ENCODE measurements at regions not wholly inside any gene's neighbourhood (a gene's known extent, or its start where the extent isn't known, plus 50 kb on each side); places are given as distances from the start of the nearest gene placed in this dataset.
"Not testable (repeated sequence)": the region's sequence is repeated elsewhere in the genome, so short reads cannot be mapped to it uniquely, and the experiment has no call there.

GRCh38 chr5:131005963-131006684 is 158.9 kb downstream of the HINT1 start:
- DNase-seq (no peak), ATAC-seq (no peak)

- DNase-seq, result no peak
- ATAC-seq, result no peak
These were observed 163.5 kb downstream of the HINT1 start for GRCh38 chr5:131001507-131001906.

GRCh38 chr5:131000289-131000688 is 164.8 kb downstream of the HINT1 start:
- no peak for ATAC-seq

GRCh38 chr5:130996720-130997119 is 168.3 kb downstream of the HINT1 start:
- not testable (repeated sequence) for ATAC-seq

More at GRCh38 chr5:131000289-131000688, 164.8 kb downstream of the HINT1 start:
- DNase-seq, result no peak

GRCh38 chr5:130995851-130996250 is 169.2 kb downstream of the HINT1 start:
- DNase-seq, result no peak
- no peak for ATAC-seq

More at GRCh38 chr5:130996720-130997119, 168.3 kb downstream of the HINT1 start:
- DNase-seq, result not testable (repeated sequence)

- DNase-seq (no peak), ATAC-seq (no peak)
These were observed 169.9 kb downstream of the HINT1 start for GRCh38 chr5:130995254-130995515.

- no peak for ATAC-seq
- DNase-seq, result no peak
These were observed 170.4 kb downstream of the HINT1 start for GRCh38 chr5:130994496-130995253.

- no peak for ATAC-seq
- no peak for DNase-seq
These were observed 172.4 kb downstream of the HINT1 start for GRCh38 chr5:130992621-130993020.

- ATAC-seq (no peak), DNase-seq (no peak)
These were observed 173.0 kb downstream of the HINT1 start for GRCh38 chr5:130992095-130992494.

- ATAC-seq (no peak), DNase-seq (no peak)
These were observed 179.3 kb downstream of the HINT1 start for GRCh38 chr5:130985776-130986175.

GRCh38 chr5:130981663-130982062 is 183.4 kb downstream of the HINT1 start:
- DNase-seq (no peak), ATAC-seq (no peak)

GRCh38 chr5:130978475-130978874 is 186.6 kb downstream of the HINT1 start:
- DNase-seq, result no peak

GRCh38 chr5:130976493-130976892 is 188.6 kb downstream of the HINT1 start:
- DNase-seq, result no peak
- no peak for ATAC-seq

More at GRCh38 chr5:130978475-130978874, 186.6 kb downstream of the HINT1 start:
- no peak for ATAC-seq

- DNase-seq (no peak), ATAC-seq (no peak)
These were observed 189.2 kb downstream of the HINT1 start for GRCh38 chr5:130975847-130976246.

- no peak for DNase-seq
- ATAC-seq, result no peak
These were observed 189.8 kb downstream of the HINT1 start for GRCh38 chr5:130975299-130975698.

- DNase-seq, result no peak
- ATAC-seq, result no peak
These were observed 190.9 kb downstream of the HINT1 start for GRCh38 chr5:130974021-130974683.

- DNase-seq, result no peak
- no peak for ATAC-seq
These were observed 198.0 kb downstream of the HINT1 start for GRCh38 chr5:130966990-130967525.

- DNase-seq, result no peak
- ATAC-seq, result no peak
These were observed 199.1 kb downstream of the HINT1 start for GRCh38 chr5:130965920-130966319.

GRCh38 chr5:130965360-130965759 is 199.7 kb downstream of the HINT1 start:
- ATAC-seq, result no peak
- no peak for DNase-seq

- no peak for ATAC-seq
- no peak for DNase-seq
These were observed 200.5 kb downstream of the HINT1 start for GRCh38 chr5:130964231-130965202.

GRCh38 chr5:130963798-130964197 is 201.3 kb downstream of the HINT1 start:
- DNase-seq (no peak), ATAC-seq (no peak)

- no peak for ATAC-seq
- DNase-seq, result no peak
These were observed 207.9 kb downstream of the HINT1 start for GRCh38 chr5:130957151-130957550.

Measured in stimulated activated naive CD8-positive, alpha-beta T cell treated with anti-CD3 and anti-CD28 coated beads, Interleukin-15, Interleukin-2, amounts not matched to agents 100 U/mL and 50 U/mL, for 24 hours (primary cell).